Jurkat, Clone E6-1 (cell line): ENCODE measurements at regions not wholly inside any gene's neighbourhood (a gene's known extent, or its start where the extent isn't known, plus 50 kb on each side); places are given as distances from the start of the nearest gene placed in this dataset.
"Not testable (repeated sequence)": the region's sequence is repeated elsewhere in the genome, so short reads cannot be mapped to it uniquely, and the experiment has no call there.

Experiments used
- DNase-seq: peaks from one replicate; pipeline ENCODE4 v3.0.0-alpha.2; 2011; ENCODE audit warnings: low read depth, low spot score
- H3K4me3 ChIP-seq: 2 replicates; pipeline ENCODE4 v1.5.1; 2011; ENCODE audit warnings: mild to moderate bottlenecking, low read length, control low read depth, moderate library complexity

- DNase-seq: no peak
- no peak overlapping the region for H3K4me3 ChIP-seq
Observed at GRCh38 chr14:86404989-86405649, 875.2 kb downstream of the FLRT2 start.

- no peak overlapping the region for H3K4me3 ChIP-seq
- DNase-seq: no peak
Observed at GRCh38 chr14:86404425-86404824, 874.5 kb downstream of the FLRT2 start.

GRCh38 chr14:86402545-86402944 is 872.6 kb downstream of the FLRT2 start:
- no peak overlapping the region for H3K4me3 ChIP-seq
- no peak for DNase-seq

- DNase-seq: no peak
- H3K4me3 ChIP-seq: no peak overlapping the region
Observed at GRCh38 chr14:86391085-86391484, 861.1 kb downstream of the FLRT2 start.

- no peak overlapping the region for H3K4me3 ChIP-seq
Observed at GRCh38 chr14:86388216-86388615, 858.3 kb downstream of the FLRT2 start.

GRCh38 chr14:86373886-86374285 is 843.9 kb downstream of the FLRT2 start:
- no peak for DNase-seq
- H3K4me3 ChIP-seq: no peak overlapping the region

More at GRCh38 chr14:86388216-86388615, 858.3 kb downstream of the FLRT2 start:
- no peak for DNase-seq

GRCh38 chr14:86372402-86372801 is 842.5 kb downstream of the FLRT2 start:
- DNase-seq: no peak
- H3K4me3 ChIP-seq: no peak overlapping the region

GRCh38 chr14:86364634-86365033 is 834.7 kb downstream of the FLRT2 start:
- no peak overlapping the region for H3K4me3 ChIP-seq
- no peak for DNase-seq

GRCh38 chr14:86363576-86363975 is 833.6 kb downstream of the FLRT2 start:
- H3K4me3 ChIP-seq: no peak overlapping the region
- no peak for DNase-seq

- DNase-seq: no peak
- H3K4me3 ChIP-seq: no peak overlapping the region
Observed at GRCh38 chr14:86363047-86363446, 833.1 kb downstream of the FLRT2 start.

- DNase-seq: no peak
- H3K4me3 ChIP-seq: no peak overlapping the region
Observed at GRCh38 chr14:86357876-86358275, 827.9 kb downstream of the FLRT2 start.

GRCh38 chr14:86357119-86357518 is 827.2 kb downstream of the FLRT2 start:
- no peak for DNase-seq

GRCh38 chr14:86346818-86347384 is 817.0 kb downstream of the FLRT2 start:
- H3K4me3 ChIP-seq: no peak overlapping the region
- DNase-seq: no peak

More at GRCh38 chr14:86357119-86357518, 827.2 kb downstream of the FLRT2 start:
- H3K4me3 ChIP-seq: no peak overlapping the region

GRCh38 chr14:86334355-86334754 is 804.4 kb downstream of the FLRT2 start:
- DNase-seq: no peak
- H3K4me3 ChIP-seq: no peak overlapping the region

- no peak overlapping the region for H3K4me3 ChIP-seq
- DNase-seq: no peak
Observed at GRCh38 chr14:86333493-86333892, 803.5 kb downstream of the FLRT2 start.

GRCh38 chr14:86331341-86331740 is 801.4 kb downstream of the FLRT2 start:
- no peak for DNase-seq
- H3K4me3 ChIP-seq: no peak overlapping the region

GRCh38 chr14:86321151-86321550 is 791.2 kb downstream of the FLRT2 start:
- no peak for DNase-seq
- no peak overlapping the region for H3K4me3 ChIP-seq

GRCh38 chr14:86312154-86312665 is 782.3 kb downstream of the FLRT2 start:
- DNase-seq, H3K4me3 ChIP-seq: not testable (repeated sequence)

- DNase-seq: no peak
- no peak overlapping the region for H3K4me3 ChIP-seq
Observed at GRCh38 chr14:86311151-86311550, 781.2 kb downstream of the FLRT2 start.

GRCh38 chr14:86310611-86311010 is 780.7 kb downstream of the FLRT2 start:
- no peak overlapping the region for H3K4me3 ChIP-seq
- no peak for DNase-seq

GRCh38 chr14:86310148-86310547 is 780.2 kb downstream of the FLRT2 start:
- no peak overlapping the region for H3K4me3 ChIP-seq
- no peak for DNase-seq
